ENCODE measurements at regions not wholly inside any gene's neighbourhood (a gene's known extent, or its start where the extent isn't known, plus 50 kb on each side); places are given as distances from the start of the nearest gene placed in this dataset.

DNA sequence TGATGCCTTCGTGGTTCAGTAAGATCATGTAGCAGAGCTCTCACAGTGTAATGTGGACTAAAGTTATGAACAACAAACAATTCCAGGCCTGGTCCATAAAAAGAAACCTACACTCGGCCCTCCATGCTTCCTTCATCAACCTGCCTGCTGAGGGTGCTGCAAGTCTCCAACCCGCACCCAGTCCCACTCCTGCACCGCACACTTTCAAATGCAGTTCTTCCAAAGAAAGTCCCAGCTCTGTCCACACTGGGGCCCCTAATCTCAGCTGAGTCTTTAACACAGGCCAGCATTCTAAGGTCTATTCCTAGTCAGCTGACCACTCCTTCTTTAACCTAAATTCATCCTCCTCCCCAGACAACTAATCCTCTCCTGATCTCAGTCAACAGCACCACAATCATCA is 71.5 kb upstream of the NR5A2 start:
- H3K4me3 ChIP-seq (ENCODE audit: low read depth, low read length), result no peak overlapping the region
- no peak for TF ChIP-seq CTCF (IDR thresholded peaks at IDR 0.05; ENCODE audit: low read depth, low read length)

DNA sequence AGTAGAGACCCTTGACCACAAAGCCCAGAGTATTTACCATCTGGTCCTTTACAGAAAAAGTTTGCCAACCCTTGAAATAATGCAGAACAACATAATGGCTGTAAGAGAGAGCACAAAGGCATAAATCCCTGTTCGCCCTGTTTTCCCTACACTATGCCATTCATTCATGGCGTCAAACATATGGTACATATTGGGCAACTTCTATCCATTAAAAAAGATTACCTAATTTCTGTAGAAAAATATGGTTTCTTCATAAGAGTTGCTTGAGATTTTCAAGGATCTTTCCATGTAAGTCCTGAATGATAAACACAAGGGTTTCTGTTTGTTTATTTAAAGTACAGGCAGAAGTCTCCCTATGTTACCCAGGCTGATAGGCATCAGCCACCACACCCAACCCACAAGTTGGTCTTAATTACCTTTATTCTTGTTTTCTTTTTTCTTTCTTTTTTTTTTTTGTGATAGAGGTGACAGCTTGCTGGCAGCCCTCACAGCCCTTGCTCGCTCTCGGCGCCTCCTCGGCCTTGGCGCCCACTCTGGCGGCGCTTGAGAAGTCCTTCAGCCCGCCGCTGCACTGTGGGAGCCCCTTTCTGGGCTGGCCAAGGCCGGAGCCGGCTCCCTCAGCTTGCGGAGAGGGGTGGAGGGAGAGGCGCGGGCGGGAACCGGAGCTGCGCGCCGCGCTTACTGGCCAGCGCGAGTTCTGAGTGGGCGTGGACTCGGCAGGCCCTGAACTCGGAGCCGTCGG is 68.3 kb upstream of the NR5A2 start:
- no peak for TF ChIP-seq CTCF (IDR thresholded peaks at IDR 0.05; ENCODE audit: low read depth, low read length)
- no peak overlapping the region for H3K4me3 ChIP-seq (ENCODE audit: low read depth, low read length)

GRCh38 chr1:199959775-199960110 is 67.8 kb upstream of the NR5A2 start:
- no peak overlapping the region for H3K4me3 ChIP-seq (ENCODE audit: low read depth, low read length)
- TF ChIP-seq CTCF (IDR thresholded peaks at IDR 0.05; ENCODE audit: low read depth, low read length), result no peak

DNA sequence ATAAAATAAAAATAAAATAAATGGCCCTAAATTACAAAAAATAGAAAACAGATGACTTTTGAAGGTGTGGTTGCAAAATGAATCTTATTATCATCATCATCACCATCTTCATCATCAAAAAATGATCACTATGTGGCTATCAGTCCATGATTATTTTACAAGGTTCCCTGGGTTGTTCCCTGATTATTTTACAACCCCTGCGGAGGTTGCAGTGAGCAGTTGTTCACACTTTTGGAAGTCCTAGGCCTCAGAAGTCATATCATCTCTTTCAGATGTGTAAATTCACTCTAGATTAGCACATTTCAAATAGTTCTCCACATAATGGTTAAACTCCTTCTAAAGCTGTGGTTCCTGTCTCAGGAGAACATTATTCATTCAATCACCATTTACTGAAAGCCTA is 57.4 kb upstream of the NR5A2 start:
- TF ChIP-seq CTCF (IDR thresholded peaks at IDR 0.05; ENCODE audit: low read depth, low read length), result no peak
- H3K4me3 ChIP-seq (ENCODE audit: low read depth, low read length), result no peak overlapping the region

GRCh38 chr1:199976496-199977144 is 50.9 kb upstream of the NR5A2 start:
- TF ChIP-seq CTCF (IDR thresholded peaks at IDR 0.05; ENCODE audit: low read depth, low read length), result no peak
- no peak overlapping the region for H3K4me3 ChIP-seq (ENCODE audit: low read depth, low read length)
